ENCODE measurements at regions not wholly inside any gene's neighbourhood (a gene's known extent, or its start where the extent isn't known, plus 50 kb on each side); places are given as distances from the start of the nearest gene placed in this dataset.

DNA sequence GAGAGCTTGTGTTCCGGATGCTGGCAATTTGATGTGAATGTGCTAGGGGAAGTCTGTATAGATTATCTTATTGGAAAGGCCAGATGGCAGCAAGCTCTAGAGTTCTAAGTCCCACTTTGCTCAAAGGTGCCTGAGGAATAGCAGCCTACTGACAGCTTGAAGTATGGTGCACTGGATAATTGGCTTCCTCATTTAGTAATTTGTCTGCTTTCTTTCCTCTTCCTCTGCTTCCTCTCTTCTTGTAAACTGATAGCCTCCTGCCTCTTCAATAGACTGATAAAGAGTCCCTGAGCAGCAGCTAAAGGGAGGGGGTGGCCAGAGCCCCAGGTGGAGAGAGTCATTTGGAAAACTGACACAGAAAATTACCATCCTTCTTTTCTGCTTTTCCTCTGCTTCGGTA lies 177.3 kb downstream of the FGF1 start:
- DNase-seq (ENCODE audit: low spot score) = no peak

DNA sequence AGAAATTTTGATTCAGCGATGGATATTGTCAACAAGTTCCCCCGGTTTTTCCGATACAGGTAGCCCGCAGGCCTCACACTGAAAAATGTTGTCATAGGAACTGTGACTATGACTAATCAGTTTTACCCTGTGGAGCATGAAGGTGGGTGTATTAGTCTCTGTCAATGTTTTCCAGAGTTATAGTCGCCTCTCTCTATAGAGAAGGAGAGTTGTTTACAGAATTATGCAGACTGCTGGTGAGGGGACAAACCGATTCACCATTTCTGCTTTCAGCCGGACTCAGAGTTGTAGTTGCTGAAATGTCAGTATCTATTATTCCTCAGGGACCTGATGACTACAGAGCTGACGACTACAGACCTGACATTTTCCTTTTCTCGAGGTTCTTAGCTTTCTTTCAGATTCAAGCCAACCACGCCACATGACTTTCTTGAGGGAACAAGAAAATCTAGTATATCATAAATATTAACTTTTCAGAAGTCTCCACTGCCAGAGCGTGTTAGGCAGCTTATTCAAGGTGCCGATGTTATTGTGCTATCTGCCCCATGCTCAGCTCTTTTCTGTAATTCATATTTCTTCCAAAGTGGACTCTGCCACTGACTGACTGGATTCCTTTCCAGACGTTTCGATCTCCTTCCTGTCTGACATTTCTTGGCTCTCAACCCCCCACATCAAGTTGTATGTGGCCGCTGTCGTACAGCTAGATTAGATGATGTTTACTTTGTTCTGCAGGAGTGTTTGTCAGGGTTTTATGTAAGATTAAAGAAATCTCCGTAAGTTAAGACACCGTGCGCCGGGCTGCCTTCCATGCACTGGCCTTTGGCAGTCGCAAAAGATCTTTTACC lies 178.1 kb downstream of the FGF1 start:
- DNase-seq (ENCODE audit: low spot score) = peak; percentile 68

- no peak for DNase-seq (ENCODE audit: low spot score)
Measured at GRCh38 chr5:142506756-142507155, 179.1 kb downstream of the FGF1 start.

GRCh38 chr5:142506046-142506445 lies 179.8 kb downstream of the FGF1 start:
- no peak for DNase-seq (ENCODE audit: low spot score)

DNA sequence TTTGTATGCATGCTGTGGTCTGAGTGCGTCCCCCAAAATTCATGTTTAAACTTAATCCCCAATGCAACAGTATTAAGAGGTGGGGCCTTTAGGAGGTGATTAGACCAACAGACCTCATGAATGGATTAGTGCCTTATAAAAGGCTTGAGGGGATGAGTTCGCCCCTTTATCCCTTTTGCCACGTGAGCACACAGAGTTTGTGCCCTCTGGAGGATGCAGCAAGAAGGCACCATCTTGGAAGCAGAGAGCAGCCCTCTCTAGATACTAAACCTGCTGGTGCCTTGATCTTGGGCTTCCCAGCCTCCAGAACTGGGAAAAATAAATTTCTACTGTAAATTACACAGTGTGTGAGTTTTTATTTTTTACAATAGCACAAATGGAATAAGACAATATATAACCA lies 177.1 kb upstream of the SPRY4 start:
- DNase-seq (ENCODE audit: low spot score) = no peak

DNA sequence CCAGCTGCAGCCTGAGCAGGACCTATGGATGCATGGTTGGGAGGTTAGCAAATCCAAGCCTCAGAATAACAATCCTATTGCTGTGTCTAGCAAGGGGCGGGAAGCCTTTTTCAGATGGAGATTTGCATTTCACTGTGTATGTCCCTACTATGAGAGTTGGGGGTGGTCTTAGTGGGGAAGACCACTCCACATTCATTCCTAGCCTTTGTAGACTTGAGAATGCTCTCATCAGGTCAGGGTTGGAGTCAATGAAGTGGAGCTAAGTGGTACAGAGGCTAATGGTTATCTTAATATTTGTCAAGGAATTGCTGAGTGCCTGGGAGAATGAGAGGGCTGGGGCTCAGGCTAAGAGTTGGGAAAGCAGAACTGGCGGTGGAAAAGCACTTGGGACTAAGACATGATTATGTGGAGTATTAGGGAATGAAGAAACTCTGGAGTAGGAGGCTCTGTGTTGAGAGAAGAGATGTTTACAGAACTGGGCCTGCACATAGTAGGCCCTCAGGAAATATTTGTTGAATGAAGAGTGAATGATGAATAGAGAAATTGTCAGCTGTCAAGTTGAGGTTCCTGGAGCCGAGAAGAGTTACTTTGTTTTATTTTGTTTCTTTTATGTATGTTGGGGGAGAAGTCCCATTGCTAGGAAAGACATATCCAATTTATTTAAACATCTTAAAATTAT lies 175.5 kb upstream of the SPRY4 start:
- no peak for DNase-seq (ENCODE audit: low spot score)

DNA sequence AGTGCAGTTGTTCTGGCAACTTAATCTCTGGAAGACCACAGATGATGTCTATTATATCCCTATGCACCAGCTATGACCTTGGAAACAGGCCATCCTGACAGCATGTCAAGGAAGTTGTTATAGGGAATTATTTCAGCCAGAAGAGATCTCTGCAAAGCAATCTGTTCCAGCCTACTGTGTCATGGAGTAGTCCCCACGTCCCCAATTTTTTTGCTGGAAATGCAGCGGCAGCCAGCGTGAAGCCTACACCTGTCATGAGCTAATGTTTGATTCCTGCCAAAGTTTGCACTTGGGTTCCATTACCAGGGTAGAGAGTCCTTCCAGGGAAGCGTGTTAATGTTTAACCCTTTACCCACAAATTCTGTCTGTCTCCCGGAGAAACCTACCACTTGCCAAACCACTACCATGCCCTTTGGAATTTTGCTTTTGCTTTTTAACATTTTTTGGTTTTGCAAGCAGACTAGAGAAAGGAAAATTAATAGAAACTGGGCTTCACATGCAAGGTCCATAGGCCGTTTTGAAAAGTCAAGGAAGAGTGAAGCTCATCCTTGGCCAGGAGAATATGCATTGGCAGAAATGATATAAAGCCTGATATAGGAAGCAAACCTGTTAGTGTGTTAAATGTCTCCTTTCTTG lies 174.9 kb upstream of the SPRY4 start:
- DNase-seq (ENCODE audit: low spot score) = peak; percentile 51

- no peak for DNase-seq (ENCODE audit: low spot score)
Measured at GRCh38 chr5:142498298-142498697, 173.5 kb upstream of the SPRY4 start.

GRCh38 chr5:142495531-142495930 lies 170.7 kb upstream of the SPRY4 start:
- no peak for DNase-seq (ENCODE audit: low spot score)

- no peak for DNase-seq (ENCODE audit: low spot score)
Measured at GRCh38 chr5:142493875-142494518, 169.2 kb upstream of the SPRY4 start.

DNA sequence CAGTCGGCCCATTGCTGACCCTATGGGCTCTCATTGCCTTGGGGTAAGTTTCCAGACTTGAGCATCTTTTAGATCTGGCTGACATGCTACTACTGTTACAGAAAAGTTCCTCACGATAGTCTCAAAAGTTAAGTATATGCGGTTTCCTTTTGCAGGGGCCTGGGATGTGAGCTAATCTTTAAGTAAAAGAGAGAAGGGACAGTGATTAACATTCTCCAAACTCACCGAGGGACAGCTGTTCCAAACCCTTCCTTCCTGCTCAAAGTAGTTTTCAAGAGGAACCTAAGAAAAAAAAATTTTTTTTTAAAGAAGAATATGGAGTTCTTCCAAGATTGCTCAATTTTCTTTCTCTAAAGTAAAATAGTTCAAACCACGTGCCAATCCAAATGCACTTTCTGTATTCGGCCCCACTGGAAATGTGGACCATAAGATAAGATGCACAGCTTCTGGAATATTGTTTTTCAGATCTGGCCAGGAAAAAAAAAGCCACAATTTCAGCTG lies 168.0 kb upstream of the SPRY4 start:
- no peak for DNase-seq (ENCODE audit: low spot score)

DNA sequence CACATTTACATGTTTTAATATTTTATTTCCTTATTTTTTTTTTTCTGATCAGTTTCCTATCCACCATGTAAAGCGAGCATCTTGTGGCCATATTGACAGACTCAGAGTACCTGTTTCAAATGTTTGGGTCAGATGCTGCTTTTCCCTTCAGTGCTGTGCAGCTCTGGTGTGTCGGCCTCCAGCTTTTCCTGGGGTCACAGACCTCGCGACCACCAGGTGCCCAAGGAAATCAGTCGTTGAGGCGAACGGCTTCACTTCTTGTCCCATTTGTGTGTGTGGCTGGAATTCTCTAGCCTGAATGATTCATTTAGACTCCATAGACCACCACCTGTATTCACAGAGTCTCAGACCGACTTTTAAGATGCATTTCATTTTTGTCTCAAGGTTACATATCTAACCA lies 166.9 kb upstream of the SPRY4 start:
- DNase-seq (ENCODE audit: low spot score) = no peak

- DNase-seq (ENCODE audit: low spot score) = no peak
Measured at GRCh38 chr5:142491270-142491669, 166.4 kb upstream of the SPRY4 start.

GRCh38 chr5:142486581-142486980 lies 161.8 kb upstream of the SPRY4 start:
- no peak for DNase-seq (ENCODE audit: low spot score)

DNA sequence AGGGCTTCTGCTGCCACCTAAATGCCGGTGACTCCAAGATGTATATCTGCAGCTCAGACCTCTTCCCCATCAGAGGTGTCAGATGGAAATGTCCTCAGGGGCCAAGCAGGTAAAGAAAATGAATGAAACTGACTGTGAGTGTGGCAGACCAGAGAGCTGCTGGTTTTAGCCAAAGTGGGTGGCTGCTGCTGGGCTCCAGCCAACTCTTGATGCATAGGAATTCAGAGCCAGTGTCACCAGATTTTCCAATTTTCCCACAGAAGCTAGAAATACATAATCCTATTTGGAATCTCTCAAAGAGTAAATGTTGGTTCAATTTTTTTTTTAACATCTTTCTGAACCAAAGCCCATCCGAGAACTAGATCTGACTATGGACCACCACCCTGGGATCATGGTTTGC lies 161.2 kb upstream of the SPRY4 start:
- no peak for DNase-seq (ENCODE audit: low spot score)

DNA sequence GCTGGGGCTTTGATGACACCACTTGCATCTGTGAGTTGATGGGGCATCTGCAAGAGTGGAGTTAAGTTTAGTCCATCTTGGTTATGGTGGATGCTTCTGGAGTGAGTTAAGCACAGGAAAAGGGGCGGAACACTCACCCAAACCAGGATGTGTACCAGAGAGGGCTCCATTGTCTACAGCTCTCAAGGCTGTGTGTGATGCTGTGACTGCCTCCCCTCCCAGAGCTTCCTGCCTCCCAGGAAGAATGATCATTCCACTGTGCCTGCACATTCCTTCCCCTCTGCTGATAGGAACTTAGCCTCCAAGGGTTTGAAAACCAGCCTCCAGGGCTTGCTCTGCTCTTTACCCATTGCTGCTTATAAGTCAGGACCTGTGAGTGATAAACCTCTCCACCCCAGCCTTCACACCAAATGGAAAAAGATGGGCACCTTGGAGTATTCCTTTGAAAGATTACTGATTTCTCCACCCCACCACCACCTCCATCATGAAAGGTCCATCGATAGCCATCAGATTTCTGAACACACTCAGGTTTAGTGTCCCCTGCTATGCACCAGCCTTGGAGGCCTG lies 160.1 kb upstream of the SPRY4 start:
- DNase-seq (ENCODE audit: low spot score) = no peak

DNA sequence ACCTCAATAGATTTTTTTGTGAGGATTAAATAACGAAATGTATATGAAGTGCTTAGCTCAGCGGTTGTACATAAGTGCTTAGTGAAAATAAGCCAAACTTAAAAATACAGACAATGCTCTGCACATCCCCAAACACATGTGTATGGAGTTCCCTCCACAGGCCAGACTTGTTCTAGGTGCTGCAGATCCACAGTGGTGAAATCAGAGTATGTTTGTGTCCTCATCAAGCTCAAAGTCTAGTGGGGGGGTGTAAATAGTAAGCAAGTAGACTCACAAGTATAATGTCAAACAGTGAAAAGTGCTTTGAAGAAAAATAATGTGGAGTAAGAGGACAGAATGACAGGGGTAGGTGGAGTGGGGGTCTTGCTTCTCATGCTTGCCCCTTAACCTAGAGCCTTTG lies 157.4 kb upstream of the SPRY4 start:
- no peak for DNase-seq (ENCODE audit: low spot score)

- no peak for DNase-seq (ENCODE audit: low spot score)
Measured at GRCh38 chr5:142481410-142481809, 156.6 kb upstream of the SPRY4 start.

DNA sequence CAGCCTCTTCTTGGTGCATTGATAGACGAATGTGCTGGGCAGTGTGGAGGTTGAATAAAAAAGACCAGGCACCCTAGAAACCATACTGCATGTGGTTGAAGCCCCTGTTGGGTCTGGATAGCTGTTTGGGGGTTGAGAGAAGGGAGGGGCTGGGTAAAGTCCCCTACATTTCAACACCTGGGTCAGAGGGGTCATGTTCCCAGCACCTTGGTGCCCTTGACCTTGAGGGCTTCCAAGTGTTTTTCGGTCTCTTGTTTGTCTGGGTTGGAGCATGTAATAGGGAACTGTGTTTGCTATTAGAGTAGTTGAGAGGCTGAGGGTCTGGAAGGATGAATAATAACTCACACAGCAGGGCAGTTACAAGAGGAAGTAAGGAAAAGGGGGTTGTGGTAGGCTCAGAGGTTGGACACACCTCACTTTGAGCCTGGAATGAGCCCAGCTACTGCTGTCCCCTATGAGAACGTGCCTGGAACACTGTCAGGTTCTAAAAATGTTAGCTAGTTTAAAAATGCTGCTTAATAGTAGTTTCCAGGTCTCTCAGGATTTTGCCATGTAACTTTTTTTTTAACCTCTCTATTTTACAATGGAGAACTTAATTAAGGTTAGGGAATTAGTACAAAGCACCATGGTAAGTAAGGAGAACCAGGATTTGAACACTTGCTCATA lies 155.2 kb upstream of the SPRY4 start:
- no peak for DNase-seq (ENCODE audit: low spot score)

DNA sequence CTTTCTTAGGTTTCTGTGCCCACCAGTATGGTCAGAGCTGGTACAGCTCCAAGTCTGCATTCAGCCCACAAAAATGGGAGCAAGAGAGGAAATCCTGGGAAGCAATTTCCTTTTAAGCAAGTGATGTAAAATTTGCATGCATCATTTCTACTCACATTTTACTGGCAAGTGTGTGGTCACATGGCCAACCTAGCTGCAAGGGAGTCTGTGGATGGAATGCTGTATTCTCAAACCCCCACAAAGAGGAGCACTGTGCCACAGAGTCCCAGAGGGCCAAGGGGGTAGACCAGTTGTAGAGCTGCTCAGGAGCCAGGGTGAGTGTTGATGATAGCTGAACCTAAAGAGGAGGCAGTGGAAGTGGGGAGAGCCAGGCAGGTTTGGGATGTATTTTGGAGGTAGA lies 154.3 kb upstream of the SPRY4 start:
- DNase-seq (ENCODE audit: low spot score) = no peak

GRCh38 chr5:142478113-142478512 lies 153.3 kb upstream of the SPRY4 start:
- no peak for DNase-seq (ENCODE audit: low spot score)
